GM23338 (cell line): ENCODE measurements at regions not wholly inside any gene's neighbourhood (a gene's known extent, or its start where the extent isn't known, plus 50 kb on each side); places are given as distances from the start of the nearest gene placed in this dataset.

Experiments used
- ATAC-seq: fragments of 200-7000 bp; cut with Tn5 transposase; 3 replicates; pipeline ENCODE4 v1.9.1; 2020
- DNase-seq: peaks from one replicate; pipeline ENCODE4 v3.0.0-alpha.2; 2015; ENCODE audit warnings: low spot score
- H2AFZ ChIP-seq: fragments of 200-600 bp; sonication (generic); 2 replicates; pipeline ENCODE4 v1.8.0; 2016; ENCODE audit warnings: antibody characterized with exemption, mild to moderate bottlenecking, moderate library complexity
- H3F3A ChIP-seq: fragments of 200-600 bp; sonication (generic); replicated peaks from 2 replicates; pipeline ENCODE4 v1.8.0; 2017; ENCODE audit warnings: antibody characterized with exemption, mixed run types, low read depth
- H3K27ac ChIP-seq: fragments of 200-600 bp; sonication (generic); 2 replicates; pipeline ENCODE4 v1.6.1; 2016; ENCODE audit warnings: low read depth
- H3K27me3 ChIP-seq: fragments of 200-600 bp; sonication (generic); 2 replicates; pipeline ENCODE4 v1.8.0; 2016; ENCODE audit warnings: mild to moderate bottlenecking, mixed run types, moderate library complexity; ENCODE audit not compliant: insufficient read depth
- H3K36me3 ChIP-seq: fragments of 200-600 bp; sonication (generic); 2 replicates; pipeline ENCODE4 v1.8.0; 2016; ENCODE audit warnings: mild to moderate bottlenecking; ENCODE audit not compliant: insufficient read depth
- H3K4me1 ChIP-seq: fragments of 200-600 bp; sonication (generic); 2 replicates; pipeline ENCODE4 v1.8.0; 2016; ENCODE audit warnings: mild to moderate bottlenecking, moderate library complexity; ENCODE audit not compliant: insufficient read depth
- H3K4me2 ChIP-seq: fragments of 200-600 bp; sonication (generic); 2 replicates; pipeline ENCODE4 v1.7.1; 2017; ENCODE audit warnings: mixed run types
- H3K4me3 ChIP-seq: fragments of 200-600 bp; sonication (generic); 2 replicates; pipeline ENCODE4 v1.6.1; 2016; ENCODE audit warnings: mixed run types
- H3K79me2 ChIP-seq: fragments of 200-600 bp; sonication (generic); replicated peaks from 2 replicates; pipeline ENCODE4 v1.8.0; 2017; ENCODE audit warnings: mild to moderate bottlenecking; ENCODE audit not compliant: insufficient read depth
- H3K9me2 ChIP-seq: fragments of 200-600 bp; sonication (generic); 2 replicates; pipeline ENCODE4 v1.8.0; 2017; ENCODE audit not compliant: insufficient read depth
- H4K20me1 ChIP-seq: fragments of 200-600 bp; sonication (generic); replicated peaks from 2 replicates; pipeline ENCODE4 v1.8.0; 2017; ENCODE audit warnings: mild to moderate bottlenecking; ENCODE audit not compliant: insufficient read depth
- H3K27ac Mint-ChIP-seq: 2 replicates; pipeline ENCODE4 v1.8.0; 2020; ENCODE audit warnings: inconsistent platforms, mild to moderate bottlenecking, moderate library complexity, mixed read lengths
- H3K27me3 Mint-ChIP-seq: 3 replicates; pipeline ENCODE4 v1.8.0; 2022; ENCODE audit warnings: low read depth, mild to moderate bottlenecking, moderate library complexity, mixed read lengths, inconsistent platforms; ENCODE audit not compliant: insufficient read depth, poor library complexity
- H3K36me3 Mint-ChIP-seq: 3 replicates; pipeline ENCODE4 v1.8.0; 2021; ENCODE audit warnings: low read depth, mild to moderate bottlenecking, inconsistent platforms, moderate library complexity, mixed read lengths
- H3K4me1 Mint-ChIP-seq: 3 replicates; pipeline ENCODE4 v1.8.0; 2020; ENCODE audit warnings: mild to moderate bottlenecking, inconsistent platforms, mixed read lengths
- H3K4me3 Mint-ChIP-seq: 3 replicates; pipeline ENCODE4 v1.8.0; 2021; ENCODE audit warnings: moderate library complexity, mild to moderate bottlenecking, inconsistent platforms, mixed read lengths
- H3K9me3 Mint-ChIP-seq: 3 replicates; pipeline ENCODE4 v1.8.0; 2020; ENCODE audit warnings: moderate library complexity, mild to moderate bottlenecking, inconsistent platforms, mixed read lengths
- CREB1 ChIP-seq: fragments of 250-450 bp; sonication (Bioruptor Pico); IDR thresholded peaks from 2 replicates; pipeline ENCODE4 v1.5.0; 2020; ENCODE audit warnings: low read depth, mild to moderate bottlenecking, moderate library complexity
- EZH2phosphoT487 ChIP-seq: fragments of 200-600 bp; sonication (generic); IDR thresholded peaks from one replicate; pipeline ENCODE4 v1.8.1; 2018; ENCODE audit warnings: antibody characterized with exemption; ENCODE audit not compliant: unreplicated experiment
- JUNB ChIP-seq: IDR thresholded peaks from one replicate; pipeline ENCODE4 v1.6.1; 2016; ENCODE audit warnings: antibody characterized with exemption; ENCODE audit not compliant: unreplicated experiment
- NANOG ChIP-seq: IDR thresholded peaks from 2 replicates; pipeline ENCODE4 v1.6.1; 2016; ENCODE audit warnings: antibody characterized with exemption, borderline replicate concordance
- POLR2AphosphoS5 ChIP-seq: IDR thresholded peaks from 2 replicates; pipeline ENCODE4 v1.6.1; 2016; ENCODE audit warnings: antibody characterized with exemption, low read depth
- STAT1 ChIP-seq: IDR thresholded peaks from one replicate; pipeline ENCODE4 v1.6.1; 2016; ENCODE audit warnings: antibody characterized with exemption; ENCODE audit not compliant: unreplicated experiment
- ZNF114 ChIP-seq: fragments of 250-450 bp; sonication (Bioruptor Pico); IDR thresholded peaks from 2 replicates; pipeline ENCODE4 v1.5.0; 2020; ENCODE audit warnings: mild to moderate bottlenecking, moderate library complexity
- ZNF331 ChIP-seq: fragments of 250-450 bp; sonication (Bioruptor Pico); IDR thresholded peaks from 2 replicates; pipeline ENCODE4 v1.5.0; 2020; ENCODE audit warnings: low read depth, mild to moderate bottlenecking, moderate library complexity
- TF ChIP-seq, protein P1 (sequence below), 2 experiments: fragments of 200-600 bp in 1 of 2; sonication (generic) in 1 of 2; conservative IDR thresholded peaks; 2 replicates each; pipeline versions ENCODE4 v1.5.1 to v1.6.1; 2016 to 2017; ENCODE audit warnings: antibody characterized with exemption in 2 of 2, low read depth in 2 of 2, mild to moderate bottlenecking in 2 of 2, moderate library complexity in 1 of 2
- TF ChIP-seq, protein P2 (sequence below): fragments of 250-450 bp; sonication (Bioruptor Pico); IDR thresholded peaks from 2 replicates; pipeline ENCODE4 v1.5.0; 2020; ENCODE audit warnings: mild to moderate bottlenecking, moderate library complexity
- TF ChIP-seq, protein P3 (sequence below): IDR thresholded peaks from one replicate; pipeline ENCODE4 v1.6.1; 2018; ENCODE audit warnings: antibody characterized with exemption; ENCODE audit not compliant: unreplicated experiment

DNA sequence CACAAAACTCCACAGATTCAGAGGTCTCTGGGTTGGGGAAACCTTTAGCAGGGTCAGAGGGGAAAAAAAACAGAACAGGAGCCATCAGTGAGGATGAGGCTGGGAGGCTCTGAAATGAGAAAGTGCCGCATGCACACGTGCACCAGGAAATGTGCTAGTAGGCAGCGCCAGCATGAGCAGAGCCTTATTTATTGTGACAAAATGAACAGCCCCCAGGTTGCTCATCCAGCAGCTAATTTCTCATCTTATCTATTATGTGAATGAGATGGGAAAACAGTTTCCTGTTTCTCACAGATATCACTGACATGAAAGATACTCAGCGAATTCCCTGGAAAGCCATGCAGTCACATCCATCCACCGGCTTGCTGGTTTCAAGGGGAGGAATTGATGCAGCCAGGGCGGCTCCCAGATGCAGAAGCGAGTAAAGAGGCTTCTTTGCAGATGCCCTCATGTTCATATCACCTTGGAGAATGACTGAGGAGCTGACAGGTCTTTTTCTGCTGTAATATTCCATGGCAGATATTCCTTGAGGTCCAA lies 176.1 kb downstream of the MBOAT1 start (continued):
- TF ChIP-seq, protein P1, sequence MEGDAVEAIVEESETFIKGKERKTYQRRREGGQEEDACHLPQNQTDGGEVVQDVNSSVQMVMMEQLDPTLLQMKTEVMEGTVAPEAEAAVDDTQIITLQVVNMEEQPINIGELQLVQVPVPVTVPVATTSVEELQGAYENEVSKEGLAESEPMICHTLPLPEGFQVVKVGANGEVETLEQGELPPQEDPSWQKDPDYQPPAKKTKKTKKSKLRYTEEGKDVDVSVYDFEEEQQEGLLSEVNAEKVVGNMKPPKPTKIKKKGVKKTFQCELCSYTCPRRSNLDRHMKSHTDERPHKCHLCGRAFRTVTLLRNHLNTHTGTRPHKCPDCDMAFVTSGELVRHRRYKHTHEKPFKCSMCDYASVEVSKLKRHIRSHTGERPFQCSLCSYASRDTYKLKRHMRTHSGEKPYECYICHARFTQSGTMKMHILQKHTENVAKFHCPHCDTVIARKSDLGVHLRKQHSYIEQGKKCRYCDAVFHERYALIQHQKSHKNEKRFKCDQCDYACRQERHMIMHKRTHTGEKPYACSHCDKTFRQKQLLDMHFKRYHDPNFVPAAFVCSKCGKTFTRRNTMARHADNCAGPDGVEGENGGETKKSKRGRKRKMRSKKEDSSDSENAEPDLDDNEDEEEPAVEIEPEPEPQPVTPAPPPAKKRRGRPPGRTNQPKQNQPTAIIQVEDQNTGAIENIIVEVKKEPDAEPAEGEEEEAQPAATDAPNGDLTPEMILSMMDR (conservative IDR thresholded peaks at IDR 0.05; ENCODE audit: low read depth in 2 of 2): no peak
- no peak for TF ChIP-seq STAT1
- TF ChIP-seq, protein P2, sequence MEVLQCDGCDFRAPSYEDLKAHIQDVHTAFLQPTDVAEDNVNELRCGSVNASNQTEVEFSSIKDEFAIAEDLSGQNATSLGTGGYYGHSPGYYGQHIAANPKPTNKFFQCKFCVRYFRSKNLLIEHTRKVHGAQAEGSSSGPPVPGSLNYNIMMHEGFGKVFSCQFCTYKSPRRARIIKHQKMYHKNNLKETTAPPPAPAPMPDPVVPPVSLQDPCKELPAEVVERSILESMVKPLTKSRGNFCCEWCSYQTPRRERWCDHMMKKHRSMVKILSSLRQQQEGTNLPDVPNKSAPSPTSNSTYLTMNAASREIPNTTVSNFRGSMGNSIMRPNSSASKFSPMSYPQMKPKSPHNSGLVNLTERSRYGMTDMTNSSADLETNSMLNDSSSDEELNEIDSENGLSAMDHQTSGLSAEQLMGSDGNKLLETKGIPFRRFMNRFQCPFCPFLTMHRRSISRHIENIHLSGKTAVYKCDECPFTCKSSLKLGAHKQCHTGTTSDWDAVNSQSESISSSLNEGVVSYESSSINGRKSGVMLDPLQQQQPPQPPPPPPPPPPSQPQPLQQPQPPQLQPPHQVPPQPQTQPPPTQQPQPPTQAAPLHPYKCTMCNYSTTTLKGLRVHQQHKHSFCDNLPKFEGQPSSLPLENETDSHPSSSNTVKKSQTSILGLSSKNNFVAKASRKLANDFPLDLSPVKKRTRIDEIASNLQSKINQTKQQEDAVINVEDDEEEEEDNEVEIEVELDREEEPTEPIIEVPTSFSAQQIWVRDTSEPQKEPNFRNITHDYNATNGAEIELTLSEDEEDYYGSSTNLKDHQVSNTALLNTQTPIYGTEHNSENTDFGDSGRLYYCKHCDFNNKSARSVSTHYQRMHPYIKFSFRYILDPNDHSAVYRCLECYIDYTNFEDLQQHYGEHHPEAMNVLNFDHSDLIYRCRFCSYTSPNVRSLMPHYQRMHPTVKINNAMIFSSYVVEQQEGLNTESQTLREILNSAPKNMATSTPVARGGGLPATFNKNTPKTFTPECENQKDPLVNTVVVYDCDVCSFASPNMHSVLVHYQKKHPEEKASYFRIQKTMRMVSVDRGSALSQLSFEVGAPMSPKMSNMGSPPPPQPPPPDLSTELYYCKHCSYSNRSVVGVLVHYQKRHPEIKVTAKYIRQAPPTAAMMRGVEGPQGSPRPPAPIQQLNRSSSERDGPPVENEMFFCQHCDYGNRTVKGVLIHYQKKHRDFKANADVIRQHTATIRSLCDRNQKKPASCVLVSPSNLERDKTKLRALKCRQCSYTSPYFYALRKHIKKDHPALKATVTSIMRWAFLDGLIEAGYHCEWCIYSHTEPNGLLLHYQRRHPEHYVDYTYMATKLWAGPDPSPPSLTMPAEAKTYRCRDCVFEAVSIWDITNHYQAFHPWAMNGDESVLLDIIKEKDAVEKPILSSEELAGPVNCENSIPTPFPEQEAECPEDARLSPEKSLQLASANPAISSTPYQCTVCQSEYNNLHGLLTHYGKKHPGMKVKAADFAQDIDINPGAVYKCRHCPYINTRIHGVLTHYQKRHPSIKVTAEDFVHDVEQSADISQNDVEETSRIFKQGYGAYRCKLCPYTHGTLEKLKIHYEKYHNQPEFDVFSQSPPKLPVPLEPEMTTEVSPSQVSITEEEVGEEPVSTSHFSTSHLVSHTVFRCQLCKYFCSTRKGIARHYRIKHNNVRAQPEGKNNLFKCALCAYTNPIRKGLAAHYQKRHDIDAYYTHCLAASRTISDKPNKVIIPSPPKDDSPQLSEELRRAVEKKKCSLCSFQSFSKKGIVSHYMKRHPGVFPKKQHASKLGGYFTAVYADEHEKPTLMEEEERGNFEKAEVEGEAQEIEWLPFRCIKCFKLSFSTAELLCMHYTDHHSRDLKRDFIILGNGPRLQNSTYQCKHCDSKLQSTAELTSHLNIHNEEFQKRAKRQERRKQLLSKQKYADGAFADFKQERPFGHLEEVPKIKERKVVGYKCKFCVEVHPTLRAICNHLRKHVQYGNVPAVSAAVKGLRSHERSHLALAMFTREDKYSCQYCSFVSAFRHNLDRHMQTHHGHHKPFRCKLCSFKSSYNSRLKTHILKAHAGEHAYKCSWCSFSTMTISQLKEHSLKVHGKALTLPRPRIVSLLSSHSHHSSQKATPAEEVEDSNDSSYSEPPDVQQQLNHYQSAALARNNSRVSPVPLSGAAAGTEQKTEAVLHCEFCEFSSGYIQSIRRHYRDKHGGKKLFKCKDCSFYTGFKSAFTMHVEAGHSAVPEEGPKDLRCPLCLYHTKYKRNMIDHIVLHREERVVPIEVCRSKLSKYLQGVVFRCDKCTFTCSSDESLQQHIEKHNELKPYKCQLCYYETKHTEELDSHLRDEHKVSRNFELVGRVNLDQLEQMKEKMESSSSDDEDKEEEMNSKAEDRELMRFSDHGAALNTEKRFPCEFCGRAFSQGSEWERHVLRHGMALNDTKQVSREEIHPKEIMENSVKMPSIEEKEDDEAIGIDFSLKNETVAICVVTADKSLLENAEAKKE: no peak
- no peak for TF ChIP-seq POLR2AphosphoS5
- no peak for TF ChIP-seq ZNF114

DNA sequence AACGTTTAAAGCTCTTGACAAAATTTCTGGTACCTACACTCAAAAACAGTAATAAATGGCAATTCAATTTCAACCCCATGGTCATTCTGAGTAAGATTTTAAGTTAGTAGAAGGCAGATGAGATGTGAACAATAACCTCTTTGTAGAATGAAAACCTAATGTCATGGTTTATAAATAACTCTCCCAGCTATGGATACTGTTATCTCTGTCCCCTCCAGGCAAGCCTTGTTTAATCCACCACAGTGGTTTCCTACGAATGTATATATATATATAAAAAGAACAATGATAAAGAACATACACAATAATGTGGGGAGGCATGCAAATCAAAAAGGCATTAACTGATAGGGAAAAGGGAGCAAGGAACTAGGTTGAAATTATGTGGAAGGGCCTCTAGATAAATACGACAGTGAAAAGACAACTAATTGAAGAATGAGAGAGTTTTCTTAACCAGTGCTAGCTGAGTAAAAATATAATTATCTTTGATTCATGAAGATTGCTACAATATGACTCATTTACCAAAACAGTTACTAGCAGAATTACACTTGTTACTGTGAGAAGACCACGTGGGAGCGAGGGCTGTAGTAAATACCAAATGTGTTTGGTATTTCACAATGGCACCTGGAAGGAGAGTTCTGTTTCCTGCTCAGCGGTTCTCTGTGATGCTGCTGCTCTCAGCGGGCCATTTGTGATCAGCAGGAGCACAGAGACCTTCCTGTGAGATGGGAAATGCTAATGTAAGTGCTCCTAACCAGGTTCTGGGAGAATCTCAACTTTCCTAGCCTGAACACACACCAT lies 173.7 kb downstream of the MBOAT1 start:
- H2AFZ ChIP-seq: no peak overlapping the region
- H3K4me3 ChIP-seq: no peak overlapping the region
- H3K79me2 ChIP-seq: no peaks in the 10 kb centered on the region
- no peak overlapping the region for H3K4me2 ChIP-seq
- Mint-ChIP-seq H3K9me3 (peaks cover 6% of the 10 kb centered on the region), H3K36me3 (peaks cover 3% of the 10 kb centered on the region; the same call in 1 of the 3 replicates), H3K4me1 (peaks cover 26% of the 10 kb centered on the region), H3K27me3 (no peaks in the 10 kb centered on the region), H3K27ac (no peak overlapping the region), H3K4me3 (no peak overlapping the region)
- no peak for DNase-seq
- no peak for TF ChIP-seq EZH2phosphoT487
- TF ChIP-seq, protein P3, sequence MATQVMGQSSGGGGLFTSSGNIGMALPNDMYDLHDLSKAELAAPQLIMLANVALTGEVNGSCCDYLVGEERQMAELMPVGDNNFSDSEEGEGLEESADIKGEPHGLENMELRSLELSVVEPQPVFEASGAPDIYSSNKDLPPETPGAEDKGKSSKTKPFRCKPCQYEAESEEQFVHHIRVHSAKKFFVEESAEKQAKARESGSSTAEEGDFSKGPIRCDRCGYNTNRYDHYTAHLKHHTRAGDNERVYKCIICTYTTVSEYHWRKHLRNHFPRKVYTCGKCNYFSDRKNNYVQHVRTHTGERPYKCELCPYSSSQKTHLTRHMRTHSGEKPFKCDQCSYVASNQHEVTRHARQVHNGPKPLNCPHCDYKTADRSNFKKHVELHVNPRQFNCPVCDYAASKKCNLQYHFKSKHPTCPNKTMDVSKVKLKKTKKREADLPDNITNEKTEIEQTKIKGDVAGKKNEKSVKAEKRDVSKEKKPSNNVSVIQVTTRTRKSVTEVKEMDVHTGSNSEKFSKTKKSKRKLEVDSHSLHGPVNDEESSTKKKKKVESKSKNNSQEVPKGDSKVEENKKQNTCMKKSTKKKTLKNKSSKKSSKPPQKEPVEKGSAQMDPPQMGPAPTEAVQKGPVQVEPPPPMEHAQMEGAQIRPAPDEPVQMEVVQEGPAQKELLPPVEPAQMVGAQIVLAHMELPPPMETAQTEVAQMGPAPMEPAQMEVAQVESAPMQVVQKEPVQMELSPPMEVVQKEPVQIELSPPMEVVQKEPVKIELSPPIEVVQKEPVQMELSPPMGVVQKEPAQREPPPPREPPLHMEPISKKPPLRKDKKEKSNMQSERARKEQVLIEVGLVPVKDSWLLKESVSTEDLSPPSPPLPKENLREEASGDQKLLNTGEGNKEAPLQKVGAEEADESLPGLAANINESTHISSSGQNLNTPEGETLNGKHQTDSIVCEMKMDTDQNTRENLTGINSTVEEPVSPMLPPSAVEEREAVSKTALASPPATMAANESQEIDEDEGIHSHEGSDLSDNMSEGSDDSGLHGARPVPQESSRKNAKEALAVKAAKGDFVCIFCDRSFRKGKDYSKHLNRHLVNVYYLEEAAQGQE: no peak
- TF ChIP-seq JUNB: no peak
- no peak for TF ChIP-seq NANOG
- TF ChIP-seq CREB1 (CRISPR knock-in tag): no peak
- TF ChIP-seq ZNF331 (CRISPR knock-in tag): no peak
- TF ChIP-seq POLR2AphosphoS5: no peak
- TF ChIP-seq ZNF114: no peak
- H3K4me1 ChIP-seq: no peaks in the 10 kb centered on the region
- no peak for ATAC-seq
- no peaks in the 10 kb centered on the region for H3K36me3 ChIP-seq
- H4K20me1 ChIP-seq: no peaks in the 10 kb centered on the region
- no peaks in the 10 kb centered on the region; the same call in 1 of the 2 replicates for H3K9me2 ChIP-seq
- H3K27me3 ChIP-seq: no peaks in the 10 kb centered on the region
- no peaks in the 10 kb centered on the region for H3F3A ChIP-seq
- H3K27ac ChIP-seq: no peak overlapping the region
